GM21526 (cell line): ENCODE measurements at regions not wholly inside any gene's neighbourhood (a gene's known extent, or its start where the extent isn't known, plus 50 kb on each side); places are given as distances from the start of the nearest gene placed in this dataset.

Source experiments
- ATAC-seq: cut with Tn5 transposase; IDR thresholded peaks from one replicate; pipeline ENCODE4 v1.9.1; 2021; ENCODE audit warnings: moderate library complexity; ENCODE audit not compliant: unreplicated experiment, low FRiP score

DNA sequence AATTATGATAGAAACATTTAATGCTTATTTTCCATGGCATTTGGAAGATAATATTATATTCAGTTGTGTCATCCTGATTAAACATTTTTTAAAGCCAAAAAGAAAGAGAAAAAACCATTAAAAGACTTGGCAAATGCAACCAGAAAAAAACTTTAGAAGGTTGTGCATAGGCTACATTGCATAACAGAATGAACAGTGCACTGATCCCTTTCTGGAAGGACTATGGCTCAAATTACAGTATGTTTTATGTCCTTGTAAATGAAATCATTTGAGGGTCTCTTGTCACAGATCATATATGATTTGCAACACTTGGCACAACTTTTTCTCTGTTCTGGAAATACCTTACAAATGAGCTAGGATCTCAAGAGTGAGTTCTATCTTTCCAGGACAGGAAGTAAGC lies 275.2 kb upstream of the FLRT2 start:
- ATAC-seq = no peak

GRCh38 chr14:85257287-85257686 lies 272.7 kb upstream of the FLRT2 start:
- ATAC-seq = no peak

GRCh38 chr14:85263916-85264675 lies 265.8 kb upstream of the FLRT2 start:
- no peak for ATAC-seq

DNA sequence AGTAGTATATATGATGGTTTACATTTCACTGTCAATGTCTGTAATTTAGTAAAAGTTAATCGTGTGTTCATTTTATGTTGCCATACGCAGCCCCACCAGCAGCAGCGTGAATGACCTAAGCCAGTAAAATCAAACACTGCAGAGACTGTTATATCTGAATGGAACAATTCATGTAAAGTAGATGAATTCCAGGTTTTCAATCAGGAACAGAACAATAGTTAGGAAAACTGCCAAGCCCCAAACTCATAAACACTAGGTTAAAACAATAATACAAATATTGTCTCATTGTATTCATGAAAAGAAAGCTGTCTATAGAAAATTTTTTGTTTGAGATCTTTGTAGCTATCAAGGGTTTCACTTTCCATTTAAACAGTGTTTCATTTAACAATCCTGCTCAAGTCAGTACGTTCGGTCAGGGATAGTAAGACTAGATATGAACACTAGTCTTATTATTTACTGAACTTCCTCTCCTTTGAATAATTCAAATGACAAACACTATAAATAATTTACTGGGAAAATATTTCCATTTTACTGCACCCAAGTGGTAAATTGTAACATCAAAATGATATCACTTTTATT lies 256.8 kb upstream of the FLRT2 start:
- no peak for ATAC-seq

GRCh38 chr14:85273952-85274351 lies 256.0 kb upstream of the FLRT2 start:
- ATAC-seq = no peak

DNA sequence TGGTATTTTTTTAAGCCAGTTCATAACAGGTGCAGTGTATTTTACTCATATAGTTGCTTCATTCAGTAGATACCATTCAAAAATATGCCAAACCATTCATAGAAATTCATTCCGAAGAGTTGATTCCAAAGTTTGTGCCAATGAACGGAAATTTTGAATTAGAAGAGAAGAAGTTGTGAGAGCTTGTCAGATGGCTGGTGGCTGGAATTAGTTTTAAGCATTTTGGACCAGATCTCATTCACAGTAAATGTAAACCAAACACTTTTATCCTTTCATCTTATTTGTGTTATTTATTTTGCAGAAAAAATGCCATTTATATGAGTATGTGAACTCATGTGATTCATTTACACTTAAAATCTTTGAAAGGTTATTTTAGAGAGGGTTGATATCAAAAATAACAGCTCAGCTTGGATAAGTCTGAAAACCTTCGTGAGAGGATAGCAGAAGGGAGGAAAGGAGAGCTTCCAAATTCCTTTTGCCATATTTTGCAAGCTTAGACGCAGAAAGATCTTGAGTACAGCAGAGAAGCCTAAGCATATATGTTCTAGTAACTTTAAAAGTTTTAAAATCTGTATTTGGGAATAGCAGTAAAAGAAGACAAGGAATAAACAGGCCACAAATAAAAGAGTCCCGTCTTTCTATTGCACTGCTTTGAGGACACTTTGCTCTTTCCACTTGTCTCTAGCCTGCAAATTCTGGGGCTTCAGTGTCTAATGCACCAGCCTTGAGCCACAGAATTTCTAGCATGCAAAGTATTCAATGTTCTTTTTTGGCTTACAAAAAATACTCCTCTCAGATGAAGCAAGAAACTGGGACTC lies 253.6 kb upstream of the FLRT2 start:
- ATAC-seq = no peak

GRCh38 chr14:85276979-85277228 lies 253.0 kb upstream of the FLRT2 start:
- ATAC-seq = no peak

DNA sequence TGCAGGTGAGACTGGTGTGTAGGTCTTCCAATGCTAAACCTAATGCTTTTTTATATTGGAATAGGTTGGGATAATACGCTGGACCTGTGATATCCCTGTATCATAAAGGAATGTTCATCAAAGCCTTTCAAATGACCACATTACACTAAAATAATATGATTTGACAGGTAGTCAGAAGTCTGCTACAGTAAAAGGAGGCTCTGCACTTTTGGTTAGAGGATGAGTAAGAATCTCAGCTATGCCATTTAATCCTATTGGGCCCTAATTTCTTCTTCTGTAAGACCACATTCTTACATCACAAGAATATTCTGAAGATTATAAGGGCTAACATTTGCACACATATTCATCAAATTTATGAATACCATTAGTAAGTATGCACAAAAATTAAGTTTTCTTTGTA lies 250.5 kb upstream of the FLRT2 start:
- no peak for ATAC-seq

DNA sequence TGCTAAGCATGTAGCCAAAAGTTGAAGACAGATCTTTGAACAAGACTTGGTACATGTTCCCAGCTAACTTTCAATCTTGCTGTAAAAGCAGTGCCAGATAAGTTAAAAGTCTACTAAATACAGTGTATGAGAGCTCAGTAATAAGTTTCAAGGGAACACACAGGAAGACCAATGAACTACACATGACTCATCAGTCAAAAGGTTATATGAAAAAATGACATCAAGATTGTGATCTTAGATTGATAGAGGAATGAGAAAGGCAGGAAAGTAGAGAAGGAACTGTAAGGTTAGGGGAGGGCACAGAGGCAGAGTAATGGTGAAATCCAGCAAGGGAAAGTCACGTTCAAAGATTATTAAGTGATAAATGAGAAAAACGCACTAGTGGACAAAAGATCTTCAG lies 249.9 kb upstream of the FLRT2 start:
- no peak for ATAC-seq

DNA sequence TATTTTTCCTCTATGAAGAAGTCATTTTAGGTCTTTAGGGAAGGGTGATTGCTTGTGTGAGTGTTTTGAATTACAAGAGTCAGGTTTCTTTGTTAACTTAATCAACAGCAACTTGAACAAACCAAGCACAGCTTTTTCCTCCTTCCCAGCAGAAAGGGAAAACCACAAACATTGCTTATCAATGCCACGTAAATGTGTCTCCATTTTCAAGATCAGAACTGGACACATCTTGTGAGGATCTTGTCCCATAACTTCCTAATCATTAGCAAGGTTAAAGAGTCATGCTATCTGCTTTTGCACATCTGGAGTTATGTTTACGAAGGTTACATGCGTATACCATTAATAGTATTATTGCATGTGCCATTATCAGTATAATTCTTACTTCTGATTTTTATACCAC lies 248.0 kb upstream of the FLRT2 start:
- no peak for ATAC-seq

DNA sequence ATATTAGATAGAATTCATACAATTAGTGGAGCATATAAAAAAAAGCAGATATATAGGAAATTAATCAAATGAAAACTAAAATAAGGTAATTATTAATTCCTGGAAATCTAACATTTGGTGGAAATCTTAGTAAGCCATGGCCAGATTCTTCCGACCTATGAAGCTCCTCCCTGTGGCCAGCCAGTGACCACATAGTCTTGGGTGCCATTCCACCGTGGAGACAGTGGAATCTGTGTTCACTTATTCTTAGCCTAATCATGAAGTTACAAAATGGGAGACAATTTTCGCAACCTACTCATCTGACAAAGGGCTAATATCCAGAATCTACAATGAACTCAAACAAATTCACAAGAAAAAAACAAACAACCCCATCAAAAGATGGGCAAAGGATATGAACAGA lies 241.9 kb upstream of the FLRT2 start:
- no peak for ATAC-seq

GRCh38 chr14:85291731-85292130 lies 238.2 kb upstream of the FLRT2 start:
- ATAC-seq = no peak

DNA sequence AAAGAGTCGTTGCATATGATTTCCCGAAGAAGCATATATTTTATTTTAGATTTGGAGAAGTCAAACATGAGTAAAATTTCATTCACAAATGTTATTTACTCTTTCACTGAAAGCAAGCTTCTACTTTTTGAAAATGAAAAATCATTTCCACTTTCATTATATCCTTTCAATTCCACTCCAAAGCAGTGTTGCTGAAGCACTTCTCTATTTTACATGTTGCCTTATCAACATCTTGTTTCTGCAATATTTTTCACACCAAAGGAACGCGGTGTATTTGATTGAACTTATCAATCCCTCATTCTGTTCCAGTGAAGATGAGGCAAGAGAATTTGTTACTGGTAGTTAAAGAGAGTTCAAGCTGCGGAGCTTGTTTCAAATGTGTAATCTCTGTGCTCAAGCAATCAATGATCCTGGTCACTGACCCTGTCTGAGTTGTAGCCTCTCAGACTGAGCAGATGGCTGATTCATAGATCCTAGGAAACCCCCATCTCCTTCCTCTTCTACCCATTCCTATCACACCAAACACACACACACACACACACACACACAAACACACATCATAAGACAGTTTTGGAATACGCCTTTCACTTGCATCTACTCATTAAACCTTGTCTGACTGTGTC lies 236.2 kb upstream of the FLRT2 start:
- no peak for ATAC-seq

DNA sequence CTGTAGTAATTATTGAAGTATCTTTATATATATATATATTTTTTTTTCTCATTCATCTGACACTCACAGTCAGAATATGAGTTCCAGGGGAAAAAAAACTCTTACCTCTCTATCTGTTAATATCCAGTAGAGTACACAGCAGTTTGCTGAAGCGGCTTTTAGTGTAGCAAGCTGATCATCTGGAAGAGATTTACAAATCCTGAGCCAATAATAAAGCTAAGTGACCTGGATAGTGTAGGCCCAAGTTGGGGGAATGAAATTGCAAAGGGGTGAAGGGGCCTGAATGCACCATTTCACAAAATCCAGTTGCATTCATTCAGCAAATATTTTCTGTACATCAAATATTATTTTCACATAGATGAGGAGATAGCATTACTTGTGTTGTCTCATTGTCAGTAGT lies 234.6 kb upstream of the FLRT2 start:
- ATAC-seq = no peak

DNA sequence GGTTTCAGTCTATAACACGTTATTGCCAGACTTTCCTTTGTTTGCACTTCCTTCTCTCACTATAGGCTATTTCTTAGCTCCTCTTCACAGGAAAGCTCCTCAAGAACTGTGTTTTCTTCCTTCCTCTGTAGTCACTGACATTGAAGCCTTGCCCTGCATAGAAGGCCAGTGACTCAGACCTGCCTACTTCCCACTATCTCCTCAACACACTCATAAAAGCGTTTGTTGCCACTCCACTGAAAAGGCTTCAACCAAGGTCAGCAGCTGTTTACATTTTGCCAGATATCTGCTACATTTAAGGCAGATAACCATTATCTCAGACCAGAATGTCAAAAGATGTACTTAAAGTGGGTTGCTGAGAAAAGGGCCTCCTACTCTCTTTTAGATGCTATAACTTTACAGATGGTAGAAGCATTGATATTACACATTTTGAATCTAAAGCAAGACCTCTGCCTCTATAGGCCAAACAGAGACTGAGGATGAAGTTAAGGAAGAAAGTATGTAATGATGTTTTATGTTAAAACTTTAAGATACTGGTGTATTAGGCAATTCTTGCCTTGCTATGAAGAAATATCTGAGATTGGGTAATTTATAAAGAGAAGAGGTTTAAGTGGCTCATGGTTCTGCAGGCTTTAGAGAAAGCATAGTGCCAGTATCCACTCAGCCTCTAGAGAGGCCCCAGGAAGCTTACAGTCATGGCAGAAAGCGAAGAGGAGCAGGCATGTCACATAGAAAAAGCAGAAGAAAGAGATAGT lies 233.3 kb upstream of the FLRT2 start:
- ATAC-seq = no peak

DNA sequence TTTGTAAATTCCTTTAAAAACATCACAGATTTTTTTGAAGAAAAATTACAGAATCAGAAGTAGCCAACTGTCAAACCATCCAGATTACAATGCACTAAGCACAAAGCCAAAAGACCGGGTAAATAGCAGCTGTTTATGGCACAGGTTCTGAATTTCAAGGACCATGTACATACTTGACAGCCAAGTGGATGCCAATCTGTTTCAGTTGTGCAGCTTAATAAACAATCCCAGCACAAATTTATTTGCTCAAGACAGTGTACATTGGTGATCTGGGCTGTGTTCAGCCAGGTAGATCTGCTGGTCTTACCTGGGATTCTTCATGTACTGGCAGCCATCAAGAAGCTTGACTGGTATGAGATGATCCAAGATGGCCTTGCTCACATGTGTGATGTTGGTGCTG lies 229.8 kb upstream of the FLRT2 start:
- ATAC-seq = no peak

- no peak for ATAC-seq
Measured at GRCh38 chr14:85301506-85301905, 228.4 kb upstream of the FLRT2 start.

DNA sequence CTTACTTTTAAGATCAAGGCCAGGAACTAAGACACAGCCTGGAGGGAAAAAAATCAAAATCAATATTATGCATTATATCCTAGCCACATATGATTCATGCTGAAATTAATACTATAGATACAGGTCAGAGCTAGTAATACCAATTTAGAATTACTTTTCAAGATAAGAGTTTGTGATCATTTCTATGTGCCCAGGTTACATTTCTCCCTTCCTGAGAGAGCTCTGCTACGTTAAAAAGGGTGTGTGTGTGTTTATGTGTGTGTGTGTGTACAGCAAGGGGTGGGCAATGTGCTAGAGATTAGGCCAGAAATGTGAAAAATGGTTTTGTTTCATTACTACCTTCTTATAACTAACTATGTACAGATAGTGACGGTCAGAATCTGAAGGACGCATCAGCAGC lies 223.9 kb upstream of the FLRT2 start:
- ATAC-seq = no peak

DNA sequence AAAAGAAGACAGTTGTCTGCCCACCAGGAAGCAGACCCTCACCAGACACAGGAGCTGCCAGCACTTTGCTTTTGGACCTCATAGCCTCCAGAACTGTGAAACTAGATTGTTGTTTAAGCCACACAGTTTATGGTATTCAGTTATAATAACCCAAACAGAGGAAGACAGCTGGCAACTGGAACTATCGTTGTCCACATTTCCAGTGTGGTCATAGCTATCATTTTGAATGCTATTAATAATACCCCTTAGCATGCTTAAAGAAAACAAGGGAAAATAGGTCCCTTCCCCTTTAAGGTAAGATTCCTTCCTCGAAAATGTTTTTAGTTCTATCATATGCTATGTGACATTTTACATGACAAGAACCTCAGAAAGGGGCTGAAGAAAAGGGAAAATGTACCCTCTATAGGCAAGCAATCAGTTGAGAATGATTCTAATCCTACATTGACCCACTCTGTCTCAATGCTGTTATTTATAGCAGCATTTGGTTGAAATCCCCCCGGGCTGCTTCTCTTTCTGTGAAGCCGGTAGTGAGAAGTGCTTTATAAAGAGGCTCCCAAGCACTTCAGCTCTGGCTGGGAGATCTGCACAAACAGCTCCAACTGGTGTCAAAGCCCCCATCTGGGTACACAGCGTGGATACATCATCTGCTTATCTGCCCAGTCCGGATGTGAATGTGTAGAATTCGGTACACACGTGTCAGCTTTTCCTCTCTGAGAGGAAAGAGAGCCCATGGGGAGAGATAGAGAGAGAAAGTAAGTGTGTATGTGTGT lies 221.2 kb upstream of the FLRT2 start:
- ATAC-seq = no peak
